Left renal pelvis (tissue), 4 donors: ENCODE measurements at regions not wholly inside any gene's neighbourhood (a gene's known extent, or its start where the extent isn't known, plus 50 kb on each side); places are given as distances from the start of the nearest gene placed in this dataset.

ENCODE experiments used
- DNase-seq, 4 donors: peaks; one replicate each; pipeline ENCODE4 v3.0.0-alpha.2; 2013; ENCODE audit warnings: low read depth in 4 of 4, low spot score in 3 of 4

DNA sequence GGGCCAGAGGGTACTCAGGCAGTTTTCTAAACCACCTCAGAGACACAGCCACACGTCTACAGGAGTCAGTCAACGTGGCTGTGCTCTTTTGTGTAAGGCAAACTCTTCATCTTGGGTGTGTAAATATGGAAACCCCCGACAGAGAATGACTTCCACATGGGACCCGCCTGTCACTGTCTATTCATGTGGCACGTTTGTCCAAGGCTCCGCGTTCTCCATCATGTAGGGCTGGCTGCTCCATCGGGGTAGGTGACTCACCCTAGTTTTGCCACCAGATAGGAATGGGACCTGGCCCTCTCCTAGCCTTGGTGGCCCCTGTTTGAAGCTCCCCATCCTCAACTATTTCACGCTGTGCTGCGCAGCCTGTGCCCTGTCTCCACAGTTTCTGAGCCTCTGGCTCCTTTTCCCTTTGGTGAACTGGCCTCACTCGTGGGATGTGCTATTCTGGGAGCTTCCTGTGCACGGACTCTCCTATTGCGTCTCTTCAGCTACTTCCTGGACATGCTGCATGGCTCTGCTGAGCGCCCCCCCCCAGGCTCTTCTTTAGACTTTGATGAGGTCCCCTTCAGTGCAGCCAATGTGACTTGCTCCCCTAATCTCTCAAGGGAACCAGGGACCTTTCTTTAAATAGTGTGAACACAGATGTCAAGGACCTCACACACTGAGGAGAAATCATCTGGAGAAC, 143.2 kb upstream of the PDE10A start:
- no peak for DNase-seq

DNA sequence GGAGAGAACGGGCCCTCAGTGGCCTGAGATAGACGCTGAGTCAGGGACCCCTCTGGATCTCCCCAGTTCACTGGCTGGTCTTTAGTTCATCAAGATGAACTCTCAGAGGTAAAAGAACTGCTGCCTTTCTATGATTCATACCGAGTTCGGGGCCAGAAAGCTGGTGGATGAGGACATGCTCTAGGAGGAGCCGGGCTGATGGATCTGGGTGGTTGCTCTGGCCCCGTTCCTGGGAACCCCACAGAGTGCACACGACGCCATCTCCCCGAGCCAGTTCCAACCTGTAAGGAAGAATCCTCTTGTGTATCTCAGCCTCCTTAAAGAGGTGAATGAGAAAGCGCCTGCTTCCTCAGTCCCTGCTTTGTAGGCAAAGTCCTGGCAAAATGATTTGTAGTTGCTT, 142.6 kb upstream of the PDE10A start:
- DNase-seq: no peak

DNA sequence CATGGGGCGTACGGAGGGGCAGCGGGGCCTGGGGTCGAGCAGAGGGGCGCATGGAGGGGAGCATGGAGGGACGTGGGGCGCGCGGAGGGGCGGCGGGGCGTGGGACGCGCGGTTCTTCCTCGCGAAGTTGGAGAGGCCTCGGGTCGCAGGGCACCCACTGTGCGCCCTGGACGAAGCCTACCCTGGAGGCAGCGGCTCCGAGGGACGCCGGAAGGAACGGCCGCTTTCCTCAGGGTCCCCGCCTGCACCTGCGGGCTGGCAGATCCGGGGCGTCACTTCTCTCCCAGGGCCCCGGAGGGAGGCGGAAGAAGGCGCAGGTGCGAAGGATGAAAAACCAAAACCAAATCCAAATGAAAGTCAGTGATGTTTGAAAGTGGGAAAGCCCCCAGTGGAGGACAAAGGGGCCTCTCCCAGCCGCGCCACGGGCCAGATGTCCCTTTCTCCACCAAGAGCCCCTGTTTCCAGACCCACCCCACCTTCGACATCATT, 142.1 kb upstream of the PDE10A start:
- no peak for DNase-seq

DNA sequence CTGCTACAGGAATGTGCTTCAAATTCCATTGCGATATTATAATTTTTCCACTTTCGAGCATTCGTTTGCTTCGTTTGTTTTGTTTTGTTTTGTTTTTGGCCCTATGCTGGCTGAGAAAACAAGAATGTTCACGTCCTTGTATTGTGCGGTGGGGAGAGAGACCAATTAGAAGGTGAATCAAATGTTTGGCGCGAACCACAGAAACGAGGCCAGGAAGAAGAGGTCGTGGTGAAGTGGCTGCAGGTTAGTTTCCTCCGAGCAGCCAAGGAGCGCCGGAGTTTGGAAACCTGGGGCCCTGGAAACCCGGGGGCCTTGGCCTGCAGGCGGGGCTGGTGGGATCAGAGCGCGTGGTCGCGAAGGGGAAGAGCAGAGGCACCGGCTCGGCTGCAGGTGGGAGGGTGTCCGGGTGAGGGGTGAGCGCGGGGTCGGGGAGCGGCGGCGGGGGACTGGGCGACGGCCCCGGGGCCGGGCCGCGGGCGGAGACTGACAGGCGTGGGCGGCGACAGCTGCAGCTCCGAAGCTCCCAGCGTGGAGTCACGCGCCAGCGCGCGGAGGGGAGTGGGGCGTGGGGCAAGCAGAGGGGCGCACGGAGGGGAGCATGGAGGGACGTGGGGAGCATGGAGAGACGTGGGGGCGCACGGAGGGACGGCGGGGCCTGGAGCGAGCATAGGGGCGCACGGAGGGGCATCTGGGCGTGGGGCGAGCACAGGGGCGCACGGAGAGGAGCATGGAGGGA, 141.5 kb upstream of the PDE10A start:
- DNase-seq: no peak

DNA sequence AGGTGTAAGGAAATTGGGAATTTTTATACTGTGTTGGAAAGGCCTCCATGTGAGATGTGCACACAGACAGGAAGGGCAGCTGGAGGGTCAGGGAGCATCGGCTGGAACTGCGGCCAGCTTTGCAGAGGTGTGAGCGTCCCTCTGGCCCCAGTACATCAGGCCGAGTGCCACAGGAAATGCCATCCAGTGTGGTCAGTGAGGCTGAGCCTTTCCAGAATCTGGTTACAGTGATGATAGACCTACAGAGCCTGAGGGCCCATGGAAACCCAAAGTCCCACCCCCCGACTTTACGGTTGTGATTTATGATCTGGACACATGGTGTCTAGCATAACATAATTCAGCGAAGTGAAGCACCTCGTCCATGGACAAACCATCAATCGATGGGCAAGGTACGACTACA, 137.3 kb upstream of the PDE10A start:
- DNase-seq: no peak

DNA sequence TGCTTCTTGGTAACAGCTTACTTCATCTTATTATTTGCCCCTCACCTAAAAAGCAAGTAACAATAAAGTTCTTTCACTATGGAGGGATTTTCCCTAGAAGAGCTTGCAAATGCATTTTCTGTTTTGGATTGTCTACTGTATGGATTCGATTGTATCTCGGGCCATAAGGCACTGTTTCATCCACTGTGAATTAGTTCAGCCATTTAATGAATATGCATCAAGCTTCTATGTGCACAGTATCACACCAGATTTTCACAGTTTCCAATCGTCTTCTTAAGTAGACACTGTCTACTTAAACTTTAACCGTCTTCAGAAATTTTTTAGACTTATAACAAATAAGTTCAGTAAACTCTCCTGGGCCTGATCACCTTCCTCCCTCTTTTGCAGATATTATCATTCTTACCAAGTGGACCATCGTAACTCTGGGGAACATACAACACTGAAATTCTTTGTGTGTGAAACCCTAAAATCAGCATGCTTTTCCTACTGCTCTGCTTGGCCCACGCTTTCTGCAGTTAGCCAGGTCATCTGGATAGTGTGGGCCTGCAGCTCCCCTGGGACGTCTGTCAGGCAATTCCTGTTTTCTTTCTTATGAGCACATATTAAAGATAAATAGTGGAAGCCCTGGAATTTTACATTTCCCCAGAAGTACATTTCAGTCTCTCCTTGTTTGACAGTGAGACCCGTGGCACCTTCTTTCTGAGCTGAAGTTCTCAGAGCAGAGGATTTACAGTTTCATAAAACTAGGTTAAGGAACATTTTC, 136.5 kb upstream of the PDE10A start:
- DNase-seq: no peak

DNA sequence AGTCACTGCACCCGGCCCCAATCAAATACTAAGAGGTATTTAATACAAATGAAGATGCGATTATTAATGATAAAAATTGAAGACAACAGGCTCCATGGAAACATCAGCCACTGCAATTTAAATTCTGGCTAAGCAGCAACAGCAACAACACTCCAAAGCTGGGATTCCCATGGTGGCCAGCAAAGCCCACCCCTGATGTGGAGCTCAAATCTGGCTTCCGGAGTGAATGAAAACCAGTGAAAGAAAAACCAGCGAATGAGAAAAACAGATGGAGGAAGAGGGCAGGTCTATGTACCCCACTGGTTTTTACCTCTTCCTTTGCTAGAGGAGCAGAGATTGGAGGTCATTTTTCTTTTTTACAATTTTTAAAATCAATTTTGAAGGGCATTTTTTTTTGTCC, 135.9 kb upstream of the PDE10A start:
- no peak for DNase-seq

DNA sequence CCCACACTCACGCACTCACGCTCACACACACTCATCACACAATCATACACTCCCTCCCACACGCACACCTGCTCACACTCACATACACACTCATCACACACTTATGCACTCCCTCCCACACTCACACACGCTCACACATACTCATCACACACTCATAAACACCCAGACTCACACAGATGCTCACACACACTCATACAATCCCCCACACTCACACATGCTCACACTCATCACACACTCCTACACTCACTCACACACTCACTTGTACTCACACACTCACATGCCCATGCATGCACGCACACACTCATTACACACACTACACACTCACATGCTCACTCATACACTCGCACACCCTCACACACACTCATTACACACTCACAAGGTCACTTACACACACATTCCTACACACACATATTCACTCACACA, 131.1 kb upstream of the PDE10A start:
- DNase-seq: no peak

DNA sequence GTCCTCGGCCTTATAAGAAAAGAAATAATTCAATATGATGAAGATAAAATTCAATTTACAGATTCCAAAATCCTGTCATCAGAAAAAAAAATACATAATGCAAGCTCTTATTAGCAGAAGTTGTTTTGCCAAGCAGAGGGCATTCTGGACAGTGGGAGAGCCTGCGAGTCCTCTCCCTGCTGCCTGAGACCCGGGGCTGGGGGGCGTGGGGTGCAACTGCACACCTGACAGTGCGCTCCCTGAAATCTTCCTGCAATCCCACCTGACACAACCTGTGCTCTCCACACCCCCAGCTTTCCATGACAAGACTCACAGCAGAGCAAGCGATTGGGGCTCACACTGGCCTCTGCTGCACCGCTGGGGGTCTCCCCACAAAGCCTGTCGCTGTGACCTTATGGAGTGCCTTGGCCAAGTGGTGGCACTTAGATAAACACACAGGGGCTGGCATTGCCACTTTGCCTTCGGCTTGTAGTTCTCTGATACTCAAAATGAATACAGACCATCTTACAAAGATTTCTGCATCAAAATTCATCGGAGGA, 130.3 kb upstream of the PDE10A start:
- DNase-seq: no peak

DNA sequence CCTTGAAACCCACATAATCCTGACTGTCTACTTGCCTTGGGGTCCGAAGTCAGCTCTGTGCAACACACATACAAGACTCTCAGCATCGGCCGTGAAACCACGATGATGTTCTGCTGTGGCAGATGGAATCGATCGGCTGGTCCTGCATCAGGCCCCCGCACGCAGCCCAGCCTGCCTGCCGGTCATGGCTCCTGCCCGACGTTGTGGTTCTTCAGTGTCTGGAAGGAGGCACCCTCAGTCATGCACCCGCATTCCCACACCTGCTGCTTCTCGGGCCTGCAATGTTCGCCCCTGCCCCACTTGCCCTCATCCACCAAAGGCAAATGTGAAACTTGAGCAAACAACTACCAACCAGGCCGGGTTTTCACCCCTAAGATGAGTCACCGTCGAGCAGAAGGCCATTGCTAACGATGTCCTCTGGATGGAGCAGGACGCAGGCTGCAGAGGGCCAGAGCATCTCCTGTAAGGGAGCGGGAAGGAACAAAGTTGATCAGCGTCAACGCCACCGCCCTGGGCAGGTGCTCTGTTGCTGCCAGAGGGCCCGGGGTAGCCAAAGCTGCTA, 128.9 kb upstream of the PDE10A start:
- no peak for DNase-seq

DNA sequence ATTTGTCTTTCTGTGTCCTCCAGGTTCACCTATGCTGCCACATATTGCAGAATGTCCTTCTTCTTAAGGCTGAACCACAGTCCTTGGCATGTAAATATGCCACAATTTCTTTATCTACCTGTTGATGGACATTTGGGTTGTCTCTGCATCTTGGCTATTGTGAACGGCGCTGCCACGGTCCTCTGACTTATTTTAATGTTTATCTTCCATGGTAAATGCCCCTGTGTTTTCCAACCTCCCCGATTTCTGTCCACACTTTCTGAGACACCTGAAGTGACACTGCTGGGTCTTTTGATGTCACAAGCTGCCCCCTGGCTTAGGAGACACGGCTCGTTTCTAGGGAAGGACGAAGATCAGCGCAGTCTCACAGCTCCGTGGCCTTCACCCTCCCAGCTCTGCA, 128.3 kb upstream of the PDE10A start:
- no peak for DNase-seq

DNA sequence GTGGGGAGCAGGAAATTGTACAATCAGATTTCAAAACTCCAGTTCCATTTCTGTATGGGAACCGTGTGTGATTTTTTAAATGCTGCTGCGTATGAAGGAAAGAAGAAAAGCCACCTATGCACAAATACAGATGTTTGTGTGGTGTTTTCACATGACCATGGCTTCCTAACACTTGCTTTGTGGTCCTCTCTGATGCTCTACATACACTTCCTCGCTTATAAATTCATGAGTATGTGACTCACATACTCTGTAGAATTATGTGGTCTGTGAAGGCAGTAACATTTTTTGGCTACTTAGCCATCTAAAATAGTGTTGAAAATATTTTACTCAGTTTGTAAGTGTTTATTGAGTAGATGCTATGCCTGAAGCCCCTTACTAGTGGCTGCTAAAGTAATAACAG, 119.8 kb upstream of the PDE10A start:
- DNase-seq: no peak

DNA sequence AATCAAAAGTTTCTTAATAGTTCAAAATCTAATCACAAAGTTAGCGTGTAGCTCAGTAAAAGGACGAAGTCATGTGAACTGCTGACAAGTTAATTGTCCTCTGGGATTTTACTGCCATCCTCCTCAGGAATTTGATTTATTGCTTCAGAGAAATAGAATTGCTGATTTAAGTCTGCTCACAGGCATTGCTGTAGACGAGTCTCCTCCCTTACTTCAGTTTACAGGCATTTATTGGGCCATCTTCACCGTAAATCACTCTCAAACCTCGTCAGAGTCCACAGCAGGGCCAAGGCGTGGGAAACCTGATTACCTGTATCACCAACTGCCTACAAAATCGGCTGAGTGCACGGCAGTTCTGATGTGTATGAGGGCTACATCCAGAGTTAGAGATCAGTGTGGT, 119.1 kb upstream of the PDE10A start:
- peak in 1 of 4 donors; percentile 18 for DNase-seq

DNA sequence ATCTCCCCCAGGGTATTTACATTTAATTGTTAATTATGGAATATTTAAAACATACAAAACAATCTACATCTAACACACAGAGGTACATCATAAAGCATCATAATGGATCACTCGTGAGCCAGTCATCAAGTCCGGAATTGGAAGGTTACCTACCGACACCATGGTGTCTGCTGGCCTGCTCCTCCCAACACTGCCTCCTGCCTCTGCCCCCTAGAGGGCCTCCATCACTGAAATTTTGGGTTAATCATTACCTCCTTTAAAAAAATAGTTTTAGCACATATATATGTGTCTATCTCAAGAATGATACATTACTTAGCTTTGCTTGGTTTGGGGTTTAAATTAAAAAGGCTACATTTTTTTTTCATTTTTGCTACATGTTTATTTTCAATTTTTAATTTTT, 114.6 kb upstream of the PDE10A start:
- DNase-seq: no peak

DNA sequence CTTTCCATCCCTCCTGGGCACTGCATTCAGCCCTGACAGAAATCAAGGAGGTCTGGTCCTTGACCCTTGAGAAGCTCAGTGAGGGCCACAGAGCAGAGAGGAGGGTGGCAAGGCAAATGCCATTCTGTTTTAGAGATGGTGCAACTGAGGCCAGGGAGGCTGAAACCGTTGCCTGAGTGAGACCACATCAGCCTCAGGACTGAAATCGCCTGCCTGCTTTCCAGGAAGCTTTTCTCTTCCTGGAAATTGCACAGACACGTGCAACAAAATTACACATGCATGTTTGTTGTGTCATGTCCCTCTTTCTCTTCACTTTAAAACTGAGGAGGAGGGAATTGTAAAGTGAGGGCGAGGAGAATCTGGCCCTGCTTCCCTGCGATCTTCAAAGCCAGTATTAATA, 113.7 kb upstream of the PDE10A start:
- no peak for DNase-seq

DNA sequence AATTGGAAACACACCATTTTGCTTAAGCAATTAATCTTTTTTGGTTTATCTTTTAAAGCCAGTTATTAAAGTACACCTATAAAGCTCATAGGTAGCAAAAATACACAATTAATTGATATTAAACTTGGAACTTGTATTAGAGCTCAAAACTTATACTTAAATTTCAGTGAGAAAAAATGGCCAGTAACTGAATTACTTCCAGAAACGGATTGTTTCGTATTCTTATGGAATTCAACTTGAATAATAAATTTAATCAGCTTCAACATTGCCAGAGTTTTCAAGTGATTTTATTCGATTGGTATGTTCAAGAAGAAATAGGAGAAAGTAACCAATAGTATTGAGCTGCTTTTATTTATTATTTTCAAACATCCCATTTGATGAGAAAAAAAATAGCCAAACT, 112.7 kb upstream of the PDE10A start:
- no peak for DNase-seq

DNA sequence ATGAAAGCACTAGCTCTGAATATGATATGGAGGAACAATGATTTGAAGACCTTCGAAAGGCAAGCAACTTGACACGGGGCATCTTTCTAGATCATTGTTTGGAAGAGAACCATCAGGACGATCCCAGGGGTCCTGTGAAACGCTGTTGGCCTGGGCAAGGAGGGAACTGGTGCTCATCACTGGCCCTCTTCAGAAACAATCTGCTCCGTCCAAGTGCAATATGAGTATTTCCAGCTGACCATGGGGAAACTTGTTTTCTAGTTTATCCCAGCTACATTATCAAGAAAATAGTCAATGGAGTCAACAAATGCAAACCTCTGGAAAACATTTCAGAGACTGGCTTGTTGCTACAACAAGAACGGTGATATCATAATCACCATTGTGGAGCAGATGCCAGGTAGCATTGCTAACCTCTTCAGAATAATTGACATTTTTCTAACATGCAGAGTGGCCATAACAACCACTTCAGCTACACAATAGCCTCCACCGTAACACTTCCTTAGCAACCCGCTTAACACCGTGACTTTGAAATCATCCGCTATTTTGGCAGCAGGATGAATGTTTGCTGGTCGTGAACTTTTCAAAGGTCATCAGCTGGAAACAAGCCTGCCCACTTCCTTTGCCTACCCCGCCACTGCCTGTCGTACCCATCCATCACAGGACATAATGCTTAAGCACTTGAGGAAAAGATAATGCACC, 112.0 kb upstream of the PDE10A start:
- peak in 2 of 4 donors; percentile 33 to 45 for DNase-seq

DNA sequence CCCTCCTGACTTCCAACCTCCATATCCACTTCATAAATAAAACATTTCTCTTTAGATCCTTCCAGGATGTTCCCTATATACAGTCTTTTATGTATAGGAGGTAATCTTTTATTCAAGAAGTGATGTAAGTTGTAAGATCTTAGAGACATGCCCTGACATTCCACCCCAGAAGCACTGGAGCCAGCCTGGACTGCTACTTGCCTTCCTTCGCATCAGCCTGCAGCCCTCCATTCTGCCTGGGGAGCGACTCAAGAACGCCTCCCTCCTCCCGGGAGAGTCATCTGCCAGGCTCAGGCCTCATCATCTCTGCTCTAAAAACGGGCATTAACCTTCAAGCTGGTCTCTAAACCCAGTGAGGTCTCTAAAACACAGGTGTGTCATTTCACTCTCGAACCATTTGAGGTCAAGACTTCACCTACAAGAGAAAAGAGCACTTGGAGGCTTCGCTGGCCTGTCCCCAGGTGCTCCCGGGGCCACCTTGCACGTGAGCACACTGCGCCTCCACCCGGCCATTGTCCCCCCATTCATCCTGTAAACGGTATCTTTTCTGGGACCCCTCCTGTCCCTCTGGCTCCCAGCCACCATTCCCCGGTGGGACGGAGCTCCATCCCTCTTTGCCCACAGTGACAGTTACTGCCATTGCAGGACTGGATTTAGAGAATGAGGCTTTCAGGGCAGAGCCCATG, 107.5 kb upstream of the PDE10A start:
- DNase-seq: no peak

DNA sequence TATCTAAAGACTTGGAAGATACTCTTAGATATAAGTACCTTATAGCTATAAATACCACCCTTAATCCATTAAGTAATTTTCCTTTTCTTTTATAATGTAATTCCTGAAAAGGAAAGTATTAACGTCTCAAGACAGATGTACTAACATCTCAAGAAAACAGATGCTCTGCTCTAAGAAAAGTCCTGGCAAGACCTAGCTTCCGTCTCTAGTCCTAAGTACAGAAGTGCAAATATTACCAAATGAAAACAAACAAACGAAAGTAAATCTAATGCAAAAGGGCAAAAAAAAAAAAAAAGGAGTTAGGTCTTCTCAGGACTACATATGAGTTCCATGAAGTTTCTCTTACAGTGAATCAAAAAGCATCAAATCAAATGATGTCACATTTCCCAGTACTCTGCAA, 106.8 kb upstream of the PDE10A start:
- no peak for DNase-seq

DNA sequence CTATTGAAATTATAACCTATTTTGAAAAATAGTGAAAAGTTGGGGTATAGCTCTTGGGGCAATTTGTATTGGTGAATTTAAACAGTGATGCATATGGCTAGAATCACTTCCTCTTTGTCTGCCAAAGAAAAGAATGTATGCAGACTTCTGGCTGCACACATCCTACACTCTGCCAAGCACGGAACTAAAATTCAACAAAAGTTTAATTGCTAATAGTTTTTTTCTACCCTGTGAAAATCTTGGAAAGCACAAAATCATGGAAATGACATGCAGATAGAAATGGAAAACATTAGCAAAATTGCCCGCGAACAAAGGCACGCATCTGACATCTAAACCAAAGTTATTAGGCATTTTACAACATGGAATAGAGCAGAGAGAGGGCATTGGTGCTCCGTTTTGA, 106.4 kb upstream of the PDE10A start:
- DNase-seq: no peak
